ENCODE measurements at regions not wholly inside any gene's neighbourhood (a gene's known extent, or its start where the extent isn't known, plus 50 kb on each side); places are given as distances from the start of the nearest gene placed in this dataset.
A peak's percentile ranks its signal among the peaks of the same experiment; 100 is the strongest.

DNA sequence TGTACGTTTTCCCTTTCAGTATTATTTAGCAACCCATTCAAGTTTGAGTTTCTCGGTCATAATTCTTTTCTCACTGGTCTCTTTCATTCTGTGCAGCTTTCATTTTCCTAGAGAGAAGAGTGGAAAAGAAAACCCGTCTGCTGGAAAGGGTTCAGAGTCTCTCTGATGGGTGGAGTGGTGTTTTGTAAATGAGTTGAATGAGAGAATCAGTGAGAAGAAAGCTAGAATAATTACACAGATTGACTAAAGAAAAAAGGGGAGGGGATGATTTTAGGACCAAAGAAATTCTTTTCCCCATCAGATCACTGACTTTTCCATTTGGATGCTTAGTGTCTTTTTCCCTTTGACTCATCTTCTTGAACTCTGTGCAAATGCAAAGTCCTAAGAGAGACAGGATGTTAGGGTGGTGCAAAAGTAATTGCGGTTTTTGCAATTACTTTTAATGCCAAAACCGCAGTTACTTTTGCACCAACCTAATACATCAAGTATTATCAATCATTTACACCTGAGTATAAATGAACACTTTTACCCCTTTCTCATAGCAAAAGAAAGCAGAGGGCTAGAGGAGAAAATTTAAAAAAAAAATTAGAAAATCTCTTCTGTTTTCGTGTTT is 242.1 kb upstream of the SP4 start:
- TF ChIP-seq, protein P1, sequence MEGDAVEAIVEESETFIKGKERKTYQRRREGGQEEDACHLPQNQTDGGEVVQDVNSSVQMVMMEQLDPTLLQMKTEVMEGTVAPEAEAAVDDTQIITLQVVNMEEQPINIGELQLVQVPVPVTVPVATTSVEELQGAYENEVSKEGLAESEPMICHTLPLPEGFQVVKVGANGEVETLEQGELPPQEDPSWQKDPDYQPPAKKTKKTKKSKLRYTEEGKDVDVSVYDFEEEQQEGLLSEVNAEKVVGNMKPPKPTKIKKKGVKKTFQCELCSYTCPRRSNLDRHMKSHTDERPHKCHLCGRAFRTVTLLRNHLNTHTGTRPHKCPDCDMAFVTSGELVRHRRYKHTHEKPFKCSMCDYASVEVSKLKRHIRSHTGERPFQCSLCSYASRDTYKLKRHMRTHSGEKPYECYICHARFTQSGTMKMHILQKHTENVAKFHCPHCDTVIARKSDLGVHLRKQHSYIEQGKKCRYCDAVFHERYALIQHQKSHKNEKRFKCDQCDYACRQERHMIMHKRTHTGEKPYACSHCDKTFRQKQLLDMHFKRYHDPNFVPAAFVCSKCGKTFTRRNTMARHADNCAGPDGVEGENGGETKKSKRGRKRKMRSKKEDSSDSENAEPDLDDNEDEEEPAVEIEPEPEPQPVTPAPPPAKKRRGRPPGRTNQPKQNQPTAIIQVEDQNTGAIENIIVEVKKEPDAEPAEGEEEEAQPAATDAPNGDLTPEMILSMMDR (conservative IDR thresholded peaks at IDR 0.05; ENCODE audit: low read length): no peak
- TF ChIP-seq EZH2phosphoT487 (IDR thresholded peaks at IDR 0.05; ENCODE audit: borderline replicate concordance): no peak
- Histone ChIP-seq H3K4me2 (ENCODE audit: low read depth, low read length, poor library complexity, severe bottlenecking) (no peak overlapping the region), H3K4me3 (ENCODE audit: low read length, poor library complexity, severe bottlenecking) (no peak overlapping the region), H3F3A (ENCODE audit: low read depth) (no peaks in the 10 kb centered on the region), H3K79me2 (ENCODE audit: insufficient read depth, low read length) (no peaks in the 10 kb centered on the region), H3K9me2 (replicated peaks; ENCODE audit: low read depth, low read length) (no peaks in the 10 kb centered on the region), H3K4me1 (ENCODE audit: insufficient read depth, low read length, poor library complexity, severe bottlenecking) (no peaks in the 10 kb centered on the region), H2AFZ (ENCODE audit: low read length) (peak overlapping the region; percentile 50; the same call in 1 of the 2 replicates), H3K9ac (ENCODE audit: low read depth, low read length, poor library complexity, severe bottlenecking) (no peak overlapping the region), H3K27me3 (ENCODE audit: insufficient read depth, low read length, poor library complexity, severe bottlenecking) (no peaks in the 10 kb centered on the region), H3K36me3 (ENCODE audit: insufficient read depth, low read length) (no peaks in the 10 kb centered on the region), H4K20me1 (ENCODE audit: insufficient read depth, low read length, poor library complexity, severe bottlenecking) (no peaks in the 10 kb centered on the region), H3K9me3 (ENCODE audit: insufficient read depth, low read depth, low read length) (no peaks in the 10 kb centered on the region)

DNA sequence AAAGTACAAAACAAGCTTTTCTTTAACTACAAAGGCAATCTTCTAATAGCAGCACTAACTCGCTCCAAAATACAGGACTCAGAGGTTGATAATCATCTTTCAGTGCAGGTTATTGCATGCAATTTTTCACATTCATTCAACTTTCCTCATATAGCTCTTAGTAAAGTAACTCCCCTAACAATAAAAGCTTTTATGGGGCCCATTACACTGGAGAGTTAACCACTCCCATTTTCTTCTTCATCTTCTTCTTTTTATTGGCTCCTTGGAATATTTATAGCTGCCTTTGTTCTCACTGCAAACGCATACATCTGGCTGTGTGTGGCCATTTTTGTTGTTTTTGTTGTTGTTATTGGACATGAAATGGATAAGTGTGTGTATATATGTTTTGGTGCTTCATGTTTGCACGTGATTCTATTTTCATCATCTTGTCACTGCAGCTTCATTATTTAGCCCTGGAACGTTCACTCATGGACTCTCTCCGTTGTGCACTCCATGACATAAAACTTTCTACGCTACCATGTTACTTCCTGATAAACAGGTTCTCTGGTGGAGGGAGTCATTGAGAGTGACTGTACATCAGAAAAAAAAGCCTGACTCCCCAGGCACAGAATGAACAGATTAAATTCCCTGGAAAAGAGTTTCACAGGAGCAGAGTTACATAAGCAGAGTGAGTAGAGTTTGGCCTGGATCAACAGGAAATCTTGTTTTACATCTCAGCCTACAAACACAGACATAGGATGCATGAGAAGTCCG is 236.4 kb upstream of the SP4 start:
- H3K4me1 ChIP-seq (ENCODE audit: insufficient read depth, low read length, poor library complexity, severe bottlenecking): peaks cover 20% of the 10 kb centered on the region
- no peaks in the 10 kb centered on the region for H3K27me3 ChIP-seq (ENCODE audit: insufficient read depth, low read length, poor library complexity, severe bottlenecking)
- H2AFZ ChIP-seq (ENCODE audit: low read length): 0 out of 2 replicates have a peak overlapping the region, but pooled peaks have one; percentile 7
- no peaks in the 10 kb centered on the region for H3K9me3 ChIP-seq (ENCODE audit: insufficient read depth, low read depth, low read length)
- H3K9me2 ChIP-seq (replicated peaks; ENCODE audit: low read depth, low read length): no peaks in the 10 kb centered on the region
- H3K79me2 ChIP-seq (ENCODE audit: insufficient read depth, low read length): no peaks in the 10 kb centered on the region
- no peak overlapping the region for H3K9ac ChIP-seq (ENCODE audit: low read depth, low read length, poor library complexity, severe bottlenecking)
- no peaks in the 10 kb centered on the region for H4K20me1 ChIP-seq (ENCODE audit: insufficient read depth, low read length, poor library complexity, severe bottlenecking)
- no peak for TF ChIP-seq EZH2phosphoT487 (IDR thresholded peaks at IDR 0.05; ENCODE audit: borderline replicate concordance)
- TF ChIP-seq, protein P1 (conservative IDR thresholded peaks at IDR 0.05; ENCODE audit: low read length): no peak
- H3F3A ChIP-seq (ENCODE audit: low read depth): no peaks in the 10 kb centered on the region
- H3K4me2 ChIP-seq (ENCODE audit: low read depth, low read length, poor library complexity, severe bottlenecking): no peak overlapping the region
- H3K36me3 ChIP-seq (ENCODE audit: insufficient read depth, low read length): no peaks in the 10 kb centered on the region
- no peak overlapping the region for H3K4me3 ChIP-seq (ENCODE audit: low read length, poor library complexity, severe bottlenecking)

DNA sequence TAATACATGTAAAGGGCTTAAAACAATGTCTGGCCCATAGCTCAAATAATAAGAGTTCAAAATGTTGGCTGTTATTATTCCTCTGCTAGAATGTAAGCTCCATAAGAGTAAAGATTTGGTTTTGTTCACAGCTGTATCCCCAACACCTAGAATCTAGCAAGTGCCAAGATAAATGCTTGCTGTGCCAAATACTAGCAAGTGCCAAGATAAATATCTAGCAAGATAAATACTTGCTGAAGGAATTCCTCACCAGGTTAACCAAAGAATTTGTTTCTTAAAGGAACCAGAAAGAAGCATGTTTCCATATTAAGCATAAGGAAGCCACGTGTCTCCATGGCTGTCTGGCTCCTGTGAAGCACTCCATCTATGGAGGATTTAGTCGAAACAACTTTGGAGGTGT is 235.2 kb upstream of the SP4 start:
- H3K9ac ChIP-seq (ENCODE audit: low read depth, low read length, poor library complexity, severe bottlenecking): no peak overlapping the region
- H3K27me3 ChIP-seq (ENCODE audit: insufficient read depth, low read length, poor library complexity, severe bottlenecking): no peaks in the 10 kb centered on the region
- H3K9me2 ChIP-seq (replicated peaks; ENCODE audit: low read depth, low read length): no peaks in the 10 kb centered on the region
- H3K4me2 ChIP-seq (ENCODE audit: low read depth, low read length, poor library complexity, severe bottlenecking): no peak overlapping the region
- no peaks in the 10 kb centered on the region for H3K36me3 ChIP-seq (ENCODE audit: insufficient read depth, low read length)
- no peak overlapping the region for H2AFZ ChIP-seq (ENCODE audit: low read length)
- H3K4me1 ChIP-seq (ENCODE audit: insufficient read depth, low read length, poor library complexity, severe bottlenecking): peaks cover 20% of the 10 kb centered on the region
- no peak overlapping the region for H3K4me3 ChIP-seq (ENCODE audit: low read length, poor library complexity, severe bottlenecking)
- H3F3A ChIP-seq (ENCODE audit: low read depth): no peaks in the 10 kb centered on the region
- no peaks in the 10 kb centered on the region for H3K79me2 ChIP-seq (ENCODE audit: insufficient read depth, low read length)
- H4K20me1 ChIP-seq (ENCODE audit: insufficient read depth, low read length, poor library complexity, severe bottlenecking): no peaks in the 10 kb centered on the region
- TF ChIP-seq, protein P1 (conservative IDR thresholded peaks at IDR 0.05; ENCODE audit: low read length): no peak
- TF ChIP-seq EZH2phosphoT487 (IDR thresholded peaks at IDR 0.05; ENCODE audit: borderline replicate concordance): no peak
- H3K9me3 ChIP-seq (ENCODE audit: insufficient read depth, low read depth, low read length): no peaks in the 10 kb centered on the region
